ENCODE measurements at regions not wholly inside any gene's neighbourhood (a gene's known extent, or its start where the extent isn't known, plus 50 kb on each side); places are given as distances from the start of the nearest gene placed in this dataset.

DNA sequence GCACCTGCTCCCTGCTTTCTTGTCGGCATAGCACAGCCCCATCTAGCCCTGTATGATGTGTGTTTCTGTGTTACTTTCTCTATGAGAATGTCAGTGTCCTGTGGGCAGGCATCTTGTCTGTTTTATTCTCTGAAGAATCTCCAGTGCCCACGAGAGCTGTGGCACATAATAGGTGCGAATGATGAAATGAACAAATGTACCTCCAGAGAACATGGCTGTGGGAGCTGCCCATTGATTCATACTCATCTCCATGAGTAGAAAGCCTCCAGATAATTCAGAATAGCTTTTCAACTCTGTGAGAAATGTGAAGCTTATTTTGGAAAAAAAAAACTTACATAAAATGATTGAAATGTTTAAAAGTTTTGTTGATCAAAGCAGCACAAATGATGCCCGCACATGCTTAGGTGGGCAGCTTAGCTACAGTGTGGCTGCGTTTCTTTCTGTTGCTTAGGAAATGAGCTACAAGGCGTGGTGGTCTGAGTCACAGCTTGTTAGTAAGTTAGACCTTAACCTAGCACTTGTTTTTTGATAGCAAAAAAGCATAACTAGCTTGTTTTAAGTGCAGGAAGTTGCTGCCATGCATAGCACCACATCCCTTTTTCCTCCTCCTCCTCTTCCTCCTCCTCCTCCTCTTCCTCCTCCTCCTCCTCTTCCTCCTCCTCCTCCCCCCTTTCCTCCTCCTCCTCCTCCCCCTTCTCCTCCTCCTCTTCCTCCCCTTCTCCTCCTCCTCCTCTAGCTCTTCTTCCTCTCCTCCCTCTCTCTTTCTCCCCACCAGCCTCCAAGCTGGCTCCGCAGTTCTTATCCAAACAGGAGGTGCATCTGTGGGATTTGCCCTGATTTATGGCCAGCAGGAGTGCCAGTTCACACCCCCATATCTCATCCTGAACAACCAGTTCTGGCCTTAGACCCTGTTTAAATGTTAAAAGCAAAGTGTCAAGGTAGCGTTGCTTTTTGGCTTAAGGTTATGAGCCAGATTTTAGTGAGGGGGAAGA, 221.5 kb downstream of the IRF8 start:
- TF ChIP-seq, protein P1, sequence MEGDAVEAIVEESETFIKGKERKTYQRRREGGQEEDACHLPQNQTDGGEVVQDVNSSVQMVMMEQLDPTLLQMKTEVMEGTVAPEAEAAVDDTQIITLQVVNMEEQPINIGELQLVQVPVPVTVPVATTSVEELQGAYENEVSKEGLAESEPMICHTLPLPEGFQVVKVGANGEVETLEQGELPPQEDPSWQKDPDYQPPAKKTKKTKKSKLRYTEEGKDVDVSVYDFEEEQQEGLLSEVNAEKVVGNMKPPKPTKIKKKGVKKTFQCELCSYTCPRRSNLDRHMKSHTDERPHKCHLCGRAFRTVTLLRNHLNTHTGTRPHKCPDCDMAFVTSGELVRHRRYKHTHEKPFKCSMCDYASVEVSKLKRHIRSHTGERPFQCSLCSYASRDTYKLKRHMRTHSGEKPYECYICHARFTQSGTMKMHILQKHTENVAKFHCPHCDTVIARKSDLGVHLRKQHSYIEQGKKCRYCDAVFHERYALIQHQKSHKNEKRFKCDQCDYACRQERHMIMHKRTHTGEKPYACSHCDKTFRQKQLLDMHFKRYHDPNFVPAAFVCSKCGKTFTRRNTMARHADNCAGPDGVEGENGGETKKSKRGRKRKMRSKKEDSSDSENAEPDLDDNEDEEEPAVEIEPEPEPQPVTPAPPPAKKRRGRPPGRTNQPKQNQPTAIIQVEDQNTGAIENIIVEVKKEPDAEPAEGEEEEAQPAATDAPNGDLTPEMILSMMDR (IDR thresholded peaks at IDR 0.05): no peak
- TF ChIP-seq TCF7L2 (IDR thresholded peaks at IDR 0.05; ENCODE audit: low read depth, low read length): no peak

Measured in Panc1 (cell line).